Activated CD4-positive, alpha-beta memory T cell treated with anti-CD3 and anti-CD28 coated beads for 36 hours (primary cell): ENCODE measurements at regions not wholly inside any gene's neighbourhood (a gene's known extent, or its start where the extent isn't known, plus 50 kb on each side); places are given as distances from the start of the nearest gene placed in this dataset.
"Not testable (repeated sequence)": the region's sequence is repeated elsewhere in the genome, so short reads cannot be mapped to it uniquely, and the experiment has no call there.

Experiments
- CTCF ChIA-PET: fragments of 350-600 bp; sonication (Branson Sonifier 250); formaldehyde crosslinking; loops from one replicate; lab custom pipeline; 2021; ENCODE audit warnings: antibody characterized with exemption, inconsistent platforms; lab: Charles Lee
- POLR2A ChIA-PET: fragments of 350-600 bp; sonication (Branson Sonifier 250); formaldehyde crosslinking; loops from one replicate; lab custom pipeline; 2021; ENCODE audit warnings: antibody characterized with exemption; lab: Charles Lee
- DNase-seq: peaks from one replicate; pipeline ENCODE4 v3.0.0-alpha.2; 2020
- H3K27ac Mint-ChIP-seq: one replicate; pipeline ENCODE4 v1.8.0; 2021; ENCODE audit warnings: mixed read lengths
- H3K27me3 Mint-ChIP-seq: one replicate; pipeline ENCODE4 v1.8.0; 2021; ENCODE audit warnings: mixed read lengths
- H3K36me3 Mint-ChIP-seq: one replicate; pipeline ENCODE4 v1.8.0; 2021; ENCODE audit warnings: mixed read lengths
- H3K4me1 Mint-ChIP-seq: one replicate; pipeline ENCODE4 v1.8.0; 2021; ENCODE audit warnings: low read depth, mixed read lengths
- H3K4me3 Mint-ChIP-seq: one replicate; pipeline ENCODE4 v1.8.0; 2021; ENCODE audit warnings: mild to moderate bottlenecking, mixed read lengths
- H3K9me3 Mint-ChIP-seq: one replicate; pipeline ENCODE4 v1.8.0; 2021; ENCODE audit warnings: mixed read lengths
- intact Hi-C: fragments of 100-400 bp; cut with micrococcal nuclease; formaldehyde crosslinking; loops from one replicate; pipeline ENCODE4 v1.15.1; 2023

- CTCF ChIA-PET, intact Hi-C loops, H3K27me3 Mint-ChIP-seq, H3K4me1 Mint-ChIP-seq, POLR2A ChIA-PET, H3K27ac Mint-ChIP-seq, H3K36me3 Mint-ChIP-seq, H3K4me3 Mint-ChIP-seq, DNase-seq, H3K9me3 Mint-ChIP-seq: not testable (repeated sequence)
Measured at GRCh38 chr6:125636011-125636410, 113.4 kb upstream of the HEY2 start.

GRCh38 chr6:125636671-125637070, 112.8 kb upstream of the HEY2 start:
- Mint-ChIP-seq H3K36me3 (no peaks in the 10 kb centered on the region), H3K4me1 (no peaks in the 10 kb centered on the region), H3K27me3 (peaks cover 3% of the 10 kb centered on the region), H3K27ac (no peak overlapping the region), H3K4me3 (no peak overlapping the region), H3K9me3 (no peaks in the 10 kb centered on the region)
- DNase-seq = no peak
- intact Hi-C loops = no loop called here
- CTCF ChIA-PET = no interaction called here
- POLR2A ChIA-PET = no interaction called here

- Mint-ChIP-seq H3K4me3 (no peak overlapping the region), H3K9me3 (no peaks in the 10 kb centered on the region), H3K4me1 (no peaks in the 10 kb centered on the region), H3K27me3 (peaks cover 3% of the 10 kb centered on the region), H3K27ac (no peak overlapping the region), H3K36me3 (no peaks in the 10 kb centered on the region)
- ChIA-PET CTCF (no interaction called here), POLR2A (no interaction called here)
- DNase-seq = no peak
- intact Hi-C loops = no loop called here
Measured at GRCh38 chr6:125637207-125637606, 112.2 kb upstream of the HEY2 start.

- no peak for DNase-seq
- Mint-ChIP-seq H3K27ac (no peak overlapping the region), H3K9me3 (no peaks in the 10 kb centered on the region), H3K4me1 (no peaks in the 10 kb centered on the region), H3K4me3 (no peak overlapping the region), H3K36me3 (no peaks in the 10 kb centered on the region), H3K27me3 (peaks cover 3% of the 10 kb centered on the region)
- ChIA-PET POLR2A (no interaction called here), CTCF (interaction anchor here (0.7 kb wide), 1 partner anchor 361 kb away, joined by 3 read pairs; no protein-coding TSS in a partner anchor)
- intact Hi-C loops = no loop called here
Measured at GRCh38 chr6:125639466-125640020, 109.9 kb upstream of the HEY2 start.

GRCh38 chr6:125640441-125641150, 108.8 kb upstream of the HEY2 start:
- no peak overlapping the region for H3K27ac Mint-ChIP-seq
- DNase-seq = no peak
- H3K9me3 Mint-ChIP-seq = no peaks in the 10 kb centered on the region
- peaks cover 3% of the 10 kb centered on the region for H3K27me3 Mint-ChIP-seq
- no peak overlapping the region for H3K4me3 Mint-ChIP-seq
- intact Hi-C loops = no loop called here
- no peaks in the 10 kb centered on the region for H3K36me3 Mint-ChIP-seq
- H3K4me1 Mint-ChIP-seq = no peaks in the 10 kb centered on the region
- CTCF ChIA-PET = no interaction called here
- POLR2A ChIA-PET = no interaction called here

GRCh38 chr6:125643967-125644661, 105.3 kb upstream of the HEY2 start:
- H3K36me3 Mint-ChIP-seq, DNase-seq, H3K4me3 Mint-ChIP-seq, H3K27me3 Mint-ChIP-seq, H3K4me1 Mint-ChIP-seq, H3K27ac Mint-ChIP-seq, H3K9me3 Mint-ChIP-seq, intact Hi-C loops, POLR2A ChIA-PET: not testable (repeated sequence)
- CTCF ChIA-PET = interaction anchor here (1.2 kb wide), 1 partner anchor 332 kb away, joined by 3 read pairs; no protein-coding TSS in a partner anchor

- peaks cover 3% of the 10 kb centered on the region for H3K27me3 Mint-ChIP-seq
- intact Hi-C loops = no loop called here
- H3K4me1 Mint-ChIP-seq = no peaks in the 10 kb centered on the region
- no peak overlapping the region for H3K27ac Mint-ChIP-seq
- POLR2A ChIA-PET = no interaction called here
- H3K4me3 Mint-ChIP-seq = no peak overlapping the region
- CTCF ChIA-PET = no interaction called here
- H3K9me3 Mint-ChIP-seq = no peaks in the 10 kb centered on the region
- H3K36me3 Mint-ChIP-seq = no peaks in the 10 kb centered on the region
- no peak for DNase-seq
Measured at GRCh38 chr6:125647391-125647790, 102.0 kb upstream of the HEY2 start.

- H3K4me1 Mint-ChIP-seq, H3K4me3 Mint-ChIP-seq, H3K27me3 Mint-ChIP-seq, H3K36me3 Mint-ChIP-seq, intact Hi-C loops, POLR2A ChIA-PET, CTCF ChIA-PET, DNase-seq, H3K27ac Mint-ChIP-seq, H3K9me3 Mint-ChIP-seq: not testable (repeated sequence)
Measured at GRCh38 chr6:125653752-125654151, 95.7 kb upstream of the HEY2 start.

GRCh38 chr6:125655511-125655910, 93.9 kb upstream of the HEY2 start:
- Mint-ChIP-seq H3K36me3 (no peaks in the 10 kb centered on the region), H3K27ac (no peak overlapping the region), H3K27me3 (peaks cover 5% of the 10 kb centered on the region), H3K4me3 (no peak overlapping the region), H3K9me3 (no peaks in the 10 kb centered on the region), H3K4me1 (no peaks in the 10 kb centered on the region)
- ChIA-PET CTCF (no interaction called here), POLR2A (no interaction called here)
- no peak for DNase-seq
- intact Hi-C loops = no loop called here

GRCh38 chr6:125656287-125656870, 93.1 kb upstream of the HEY2 start:
- H3K4me1 Mint-ChIP-seq = no peaks in the 10 kb centered on the region
- no peak overlapping the region for H3K4me3 Mint-ChIP-seq
- intact Hi-C loops = no loop called here
- H3K27me3 Mint-ChIP-seq = peaks cover 5% of the 10 kb centered on the region
- no peak for DNase-seq
- ChIA-PET CTCF (no interaction called here), POLR2A (no interaction called here)
- H3K9me3 Mint-ChIP-seq = no peaks in the 10 kb centered on the region
- no peak overlapping the region for H3K27ac Mint-ChIP-seq
- H3K36me3 Mint-ChIP-seq = no peaks in the 10 kb centered on the region

- no peaks in the 10 kb centered on the region for H3K9me3 Mint-ChIP-seq
- H3K27ac Mint-ChIP-seq = no peak overlapping the region
- no peak overlapping the region for H3K4me3 Mint-ChIP-seq
- ChIA-PET CTCF (no interaction called here), POLR2A (no interaction called here)
- intact Hi-C loops = no loop called here
- no peaks in the 10 kb centered on the region for H3K36me3 Mint-ChIP-seq
- peaks cover 5% of the 10 kb centered on the region for H3K27me3 Mint-ChIP-seq
- DNase-seq = no peak
- H3K4me1 Mint-ChIP-seq = no peaks in the 10 kb centered on the region
Measured at GRCh38 chr6:125658136-125658535, 91.3 kb upstream of the HEY2 start.

GRCh38 chr6:125658759-125659431, 90.5 kb upstream of the HEY2 start:
- H3K36me3 Mint-ChIP-seq = no peaks in the 10 kb centered on the region
- intact Hi-C loops = no loop called here
- H3K9me3 Mint-ChIP-seq = no peaks in the 10 kb centered on the region
- H3K27ac Mint-ChIP-seq = no peak overlapping the region
- ChIA-PET POLR2A (no interaction called here), CTCF (no interaction called here)
- DNase-seq = no peak
- H3K4me1 Mint-ChIP-seq = no peaks in the 10 kb centered on the region
- H3K4me3 Mint-ChIP-seq = no peak overlapping the region
- H3K27me3 Mint-ChIP-seq = peaks cover 5% of the 10 kb centered on the region
